C4-2B (cell line): ENCODE measurements at regions not wholly inside any gene's neighbourhood (a gene's known extent, or its start where the extent isn't known, plus 50 kb on each side); places are given as distances from the start of the nearest gene placed in this dataset.
"Not testable (repeated sequence)": the region's sequence is repeated elsewhere in the genome, so short reads cannot be mapped to it uniquely, and the experiment has no call there.

Experiments
- H3K27ac ChIP-seq: fragments of 450-650 bp; 2 replicates; pipeline ENCODE4 v1.5.1; 2017
- ZFX ChIP-seq: fragments of 450-650 bp; IDR thresholded peaks from 2 replicates; pipeline ENCODE4 v1.6.1; 2017
- TF ChIP-seq, protein P1 (sequence below): fragments of 450-650 bp; conservative IDR thresholded peaks from 2 replicates; pipeline ENCODE4 v1.5.1; 2017; ENCODE audit warnings: mild to moderate bottlenecking

- H3K27ac ChIP-seq = no peak overlapping the region
- no peak for TF ChIP-seq ZFX
- TF ChIP-seq, protein P1, sequence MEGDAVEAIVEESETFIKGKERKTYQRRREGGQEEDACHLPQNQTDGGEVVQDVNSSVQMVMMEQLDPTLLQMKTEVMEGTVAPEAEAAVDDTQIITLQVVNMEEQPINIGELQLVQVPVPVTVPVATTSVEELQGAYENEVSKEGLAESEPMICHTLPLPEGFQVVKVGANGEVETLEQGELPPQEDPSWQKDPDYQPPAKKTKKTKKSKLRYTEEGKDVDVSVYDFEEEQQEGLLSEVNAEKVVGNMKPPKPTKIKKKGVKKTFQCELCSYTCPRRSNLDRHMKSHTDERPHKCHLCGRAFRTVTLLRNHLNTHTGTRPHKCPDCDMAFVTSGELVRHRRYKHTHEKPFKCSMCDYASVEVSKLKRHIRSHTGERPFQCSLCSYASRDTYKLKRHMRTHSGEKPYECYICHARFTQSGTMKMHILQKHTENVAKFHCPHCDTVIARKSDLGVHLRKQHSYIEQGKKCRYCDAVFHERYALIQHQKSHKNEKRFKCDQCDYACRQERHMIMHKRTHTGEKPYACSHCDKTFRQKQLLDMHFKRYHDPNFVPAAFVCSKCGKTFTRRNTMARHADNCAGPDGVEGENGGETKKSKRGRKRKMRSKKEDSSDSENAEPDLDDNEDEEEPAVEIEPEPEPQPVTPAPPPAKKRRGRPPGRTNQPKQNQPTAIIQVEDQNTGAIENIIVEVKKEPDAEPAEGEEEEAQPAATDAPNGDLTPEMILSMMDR = no peak
These were observed 152.5 kb downstream of the C12orf75 start for GRCh38 chr12:105482951-105483350.

GRCh38 chr12:105483691-105484090, 153.2 kb downstream of the C12orf75 start:
- TF ChIP-seq ZFX = no peak
- TF ChIP-seq, protein P1 = no peak
- no peak overlapping the region for H3K27ac ChIP-seq

DNA sequence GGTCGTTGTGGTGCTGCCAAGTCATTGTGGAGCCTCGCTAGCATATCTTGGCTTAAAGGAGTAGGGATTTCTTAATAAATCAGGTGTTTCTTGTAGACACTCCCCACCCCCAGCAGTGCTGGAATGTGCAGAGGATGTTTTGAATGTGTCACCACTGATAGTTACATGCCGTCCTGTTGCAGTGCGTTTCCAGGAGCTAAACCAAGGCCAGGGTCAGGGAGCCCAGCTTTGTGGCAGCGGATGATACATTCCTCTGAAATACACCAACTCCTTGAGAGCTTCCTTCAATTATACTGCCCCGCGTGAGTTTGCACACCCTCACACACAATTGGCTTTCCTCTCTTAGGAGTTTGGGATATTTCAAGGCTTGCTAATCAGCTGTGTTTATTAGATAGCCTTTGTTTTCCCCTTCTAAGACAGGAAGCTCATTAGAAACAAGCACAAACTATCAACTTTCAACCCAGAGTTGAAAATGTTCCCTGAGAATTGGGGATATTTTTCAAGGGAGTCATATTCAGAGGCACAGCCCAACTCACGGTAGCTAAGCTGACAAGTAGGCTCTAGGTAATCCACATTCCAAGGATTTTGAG, 154.9 kb downstream of the C12orf75 start:
- TF ChIP-seq ZFX = no peak
- TF ChIP-seq, protein P1 = no peak
- H3K27ac ChIP-seq = no peak overlapping the region

GRCh38 chr12:105485921-105486320, 155.4 kb downstream of the C12orf75 start:
- H3K27ac ChIP-seq = no peak overlapping the region
- TF ChIP-seq ZFX = no peak
- TF ChIP-seq, protein P1 = no peak

DNA sequence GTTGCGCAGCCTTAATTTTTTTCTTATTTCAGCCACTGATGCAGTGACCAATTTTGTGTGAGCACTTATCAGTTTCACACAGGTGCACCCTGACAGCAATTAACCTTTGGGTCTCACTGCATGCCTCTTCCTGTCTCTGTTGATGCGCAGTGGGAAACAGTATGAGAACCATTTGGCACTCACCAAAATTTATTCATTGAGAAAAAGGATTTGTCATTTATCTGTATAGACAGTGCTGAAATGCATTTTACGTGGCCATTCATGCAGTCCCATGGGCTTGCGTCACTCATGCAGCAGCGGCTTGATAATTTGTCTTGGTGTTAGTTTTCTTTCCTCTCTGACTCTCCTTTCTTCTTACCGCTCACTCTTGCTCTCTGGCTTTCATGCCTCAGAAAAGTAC, 157.5 kb downstream of the C12orf75 start:
- H3K27ac ChIP-seq = no peak overlapping the region
- no peak for TF ChIP-seq ZFX

DNA sequence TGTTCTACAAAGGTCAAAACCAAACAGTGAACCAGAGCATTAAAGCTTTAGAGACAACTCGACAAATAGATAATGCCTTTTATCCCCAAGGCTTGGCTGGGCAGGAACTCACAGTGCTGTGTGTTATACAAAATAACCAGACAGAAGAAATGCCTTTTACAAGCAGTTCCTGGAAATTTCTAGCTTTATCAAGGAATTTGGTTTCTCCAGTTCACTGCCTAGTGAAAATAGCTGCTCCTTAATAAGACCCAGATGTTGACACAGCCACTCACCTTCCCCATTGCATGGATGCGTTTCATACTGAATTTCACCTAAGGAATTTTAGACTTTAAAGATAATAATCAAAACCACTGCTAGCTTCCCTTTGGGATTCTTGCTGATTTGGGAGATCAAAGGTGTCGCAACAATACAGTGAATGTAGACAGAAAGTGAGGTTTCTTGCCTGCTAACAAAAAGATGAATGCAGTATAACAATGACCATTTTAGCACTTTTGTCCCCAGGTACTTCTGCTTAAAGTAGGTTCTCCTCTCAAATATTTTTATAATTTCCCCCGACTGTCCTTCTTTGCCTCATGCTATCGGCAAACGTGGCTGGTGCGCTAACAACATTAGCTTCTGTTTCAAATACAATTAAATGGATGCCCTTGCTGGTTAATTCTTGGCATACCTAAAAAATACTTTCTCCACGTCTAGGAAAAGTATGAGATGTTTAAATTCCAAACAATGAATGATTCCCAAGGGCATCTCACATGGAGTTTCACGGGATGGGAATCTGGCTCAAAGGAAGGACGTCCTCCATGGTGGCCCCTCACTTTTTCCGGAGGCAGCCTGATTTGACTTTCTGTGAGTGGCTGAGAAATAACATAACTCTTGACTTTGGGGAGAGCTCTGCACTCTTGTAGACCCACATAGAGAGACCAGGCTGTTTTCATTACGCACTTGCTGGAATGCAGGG, 162.4 kb downstream of the C12orf75 start:
- H3K27ac ChIP-seq = no peak overlapping the region
- TF ChIP-seq, protein P1 = no peak
- no peak for TF ChIP-seq ZFX

DNA sequence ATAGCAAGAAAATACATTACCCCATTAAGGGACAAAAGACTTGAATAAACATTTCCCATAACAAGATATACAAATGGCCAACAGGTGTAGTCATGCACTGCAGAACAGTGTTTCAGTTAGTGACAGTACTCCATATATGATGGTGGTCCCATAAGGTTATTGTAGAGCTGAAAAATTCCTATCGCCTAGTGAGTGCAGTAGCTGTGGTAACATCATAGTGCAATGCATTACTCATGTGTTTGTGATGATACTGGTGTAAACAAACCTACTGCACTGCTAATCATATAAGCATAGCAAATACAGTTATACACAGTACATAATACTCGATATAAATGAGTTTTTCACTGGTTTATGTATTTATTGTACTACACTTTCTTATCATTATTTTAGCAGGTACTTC, 168.7 kb downstream of the C12orf75 start:
- no peak overlapping the region for H3K27ac ChIP-seq
- no peak for TF ChIP-seq ZFX
- TF ChIP-seq, protein P1 = no peak

DNA sequence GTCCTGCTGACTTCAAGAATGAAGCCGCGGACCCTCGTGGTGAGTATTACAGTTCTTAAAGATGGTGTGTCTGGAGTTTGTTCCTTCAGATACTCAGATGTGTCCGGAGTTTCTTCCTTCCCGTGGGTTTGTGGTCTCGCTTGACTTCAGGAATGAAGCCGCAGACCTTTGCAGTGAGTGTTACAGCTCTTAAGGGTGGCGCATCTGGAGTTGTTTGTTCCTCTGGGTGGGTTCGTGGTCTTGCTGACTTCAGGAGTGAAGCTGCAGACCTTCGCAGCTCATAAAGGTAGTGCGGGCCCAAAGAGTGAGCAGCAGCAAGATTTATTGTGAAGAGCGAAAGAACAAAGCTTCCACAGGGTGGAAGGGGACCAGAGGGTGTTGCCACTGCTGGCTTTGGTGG, 170.2 kb downstream of the C12orf75 start:
- H3K27ac ChIP-seq = not testable (repeated sequence)
